ENCODE measurements at regions not wholly inside any gene's neighbourhood (a gene's known extent, or its start where the extent isn't known, plus 50 kb on each side); places are given as distances from the start of the nearest gene placed in this dataset.

GRCh38 chr11:113578033-113578380 lies 102.8 kb upstream of the DRD2 start (continued):
- no peak for TF ChIP-seq TSHZ2 (CRISPR knock-in tag; IDR thresholded peaks at IDR 0.05)
- TF ChIP-seq POU6F1 (CRISPR knock-in tag; IDR thresholded peaks at IDR 0.05; ENCODE audit: borderline replicate concordance, low read depth) = no peak

GRCh38 chr11:113577356-113578032 lies 102.3 kb upstream of the DRD2 start:
- TF ChIP-seq SNAI2 (CRISPR knock-in tag; IDR thresholded peaks at IDR 0.05) = no peak
- no peak for TF ChIP-seq ZNF8 (CRISPR knock-in tag; IDR thresholded peaks at IDR 0.05)
- TF ChIP-seq TSHZ2 (CRISPR knock-in tag; IDR thresholded peaks at IDR 0.05) = no peak
- TF ChIP-seq ZFP30 (CRISPR knock-in tag; IDR thresholded peaks at IDR 0.05) = no peak
- TF ChIP-seq, protein P1, sequence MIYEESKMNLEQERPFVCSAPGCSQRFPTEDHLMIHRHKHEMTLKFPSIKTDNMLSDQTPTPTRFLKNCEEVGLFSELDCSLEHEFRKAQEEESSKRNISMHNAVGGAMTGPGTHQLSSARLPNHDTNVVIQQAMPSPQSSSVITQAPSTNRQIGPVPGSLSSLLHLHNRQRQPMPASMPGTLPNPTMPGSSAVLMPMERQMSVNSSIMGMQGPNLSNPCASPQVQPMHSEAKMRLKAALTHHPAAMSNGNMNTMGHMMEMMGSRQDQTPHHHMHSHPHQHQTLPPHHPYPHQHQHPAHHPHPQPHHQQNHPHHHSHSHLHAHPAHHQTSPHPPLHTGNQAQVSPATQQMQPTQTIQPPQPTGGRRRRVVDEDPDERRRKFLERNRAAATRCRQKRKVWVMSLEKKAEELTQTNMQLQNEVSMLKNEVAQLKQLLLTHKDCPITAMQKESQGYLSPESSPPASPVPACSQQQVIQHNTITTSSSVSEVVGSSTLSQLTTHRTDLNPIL (CRISPR knock-in tag; IDR thresholded peaks at IDR 0.05; ENCODE audit: low read depth) = no peak
- TF ChIP-seq ARNTL (CRISPR knock-in tag; IDR thresholded peaks at IDR 0.05; ENCODE audit: borderline replicate concordance, low read depth) = no peak
- TF ChIP-seq ESRRG (CRISPR knock-in tag; IDR thresholded peaks at IDR 0.05) = no peak
- no peak for TF ChIP-seq TCF4 (CRISPR knock-in tag; IDR thresholded peaks at IDR 0.05; ENCODE audit: borderline replicate concordance)
- TF ChIP-seq, protein P2, sequence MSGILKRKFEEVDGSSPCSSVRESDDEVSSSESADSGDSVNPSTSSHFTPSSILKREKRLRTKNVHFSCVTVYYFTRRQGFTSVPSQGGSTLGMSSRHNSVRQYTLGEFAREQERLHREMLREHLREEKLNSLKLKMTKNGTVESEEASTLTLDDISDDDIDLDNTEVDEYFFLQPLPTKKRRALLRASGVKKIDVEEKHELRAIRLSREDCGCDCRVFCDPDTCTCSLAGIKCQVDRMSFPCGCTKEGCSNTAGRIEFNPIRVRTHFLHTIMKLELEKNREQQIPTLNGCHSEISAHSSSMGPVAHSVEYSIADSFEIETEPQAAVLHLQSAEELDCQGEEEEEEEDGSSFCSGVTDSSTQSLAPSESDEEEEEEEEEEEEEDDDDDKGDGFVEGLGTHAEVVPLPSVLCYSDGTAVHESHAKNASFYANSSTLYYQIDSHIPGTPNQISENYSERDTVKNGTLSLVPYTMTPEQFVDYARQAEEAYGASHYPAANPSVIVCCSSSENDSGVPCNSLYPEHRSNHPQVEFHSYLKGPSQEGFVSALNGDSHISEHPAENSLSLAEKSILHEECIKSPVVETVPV (CRISPR knock-in tag; IDR thresholded peaks at IDR 0.05) = no peak
- TF ChIP-seq, protein P3, sequence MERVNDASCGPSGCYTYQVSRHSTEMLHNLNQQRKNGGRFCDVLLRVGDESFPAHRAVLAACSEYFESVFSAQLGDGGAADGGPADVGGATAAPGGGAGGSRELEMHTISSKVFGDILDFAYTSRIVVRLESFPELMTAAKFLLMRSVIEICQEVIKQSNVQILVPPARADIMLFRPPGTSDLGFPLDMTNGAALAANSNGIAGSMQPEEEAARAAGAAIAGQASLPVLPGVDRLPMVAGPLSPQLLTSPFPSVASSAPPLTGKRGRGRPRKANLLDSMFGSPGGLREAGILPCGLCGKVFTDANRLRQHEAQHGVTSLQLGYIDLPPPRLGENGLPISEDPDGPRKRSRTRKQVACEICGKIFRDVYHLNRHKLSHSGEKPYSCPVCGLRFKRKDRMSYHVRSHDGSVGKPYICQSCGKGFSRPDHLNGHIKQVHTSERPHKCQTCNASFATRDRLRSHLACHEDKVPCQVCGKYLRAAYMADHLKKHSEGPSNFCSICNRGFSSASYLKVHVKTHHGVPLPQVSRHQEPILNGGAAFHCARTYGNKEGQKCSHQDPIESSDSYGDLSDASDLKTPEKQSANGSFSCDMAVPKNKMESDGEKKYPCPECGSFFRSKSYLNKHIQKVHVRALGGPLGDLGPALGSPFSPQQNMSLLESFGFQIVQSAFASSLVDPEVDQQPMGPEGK (CRISPR knock-in tag; IDR thresholded peaks at IDR 0.05; ENCODE audit: borderline replicate concordance) = no peak
- no peak for TF ChIP-seq PPARA (CRISPR knock-in tag; IDR thresholded peaks at IDR 0.05; ENCODE audit: borderline replicate concordance)
- TF ChIP-seq ZNF70 (CRISPR knock-in tag; IDR thresholded peaks at IDR 0.05) = no peak
- no peak for ATAC-seq

GRCh38 chr11:113574586-113574985 lies 99.4 kb upstream of the DRD2 start:
- ATAC-seq = no peak
- TF ChIP-seq ZNF8 (CRISPR knock-in tag; IDR thresholded peaks at IDR 0.05) = no peak

DNA sequence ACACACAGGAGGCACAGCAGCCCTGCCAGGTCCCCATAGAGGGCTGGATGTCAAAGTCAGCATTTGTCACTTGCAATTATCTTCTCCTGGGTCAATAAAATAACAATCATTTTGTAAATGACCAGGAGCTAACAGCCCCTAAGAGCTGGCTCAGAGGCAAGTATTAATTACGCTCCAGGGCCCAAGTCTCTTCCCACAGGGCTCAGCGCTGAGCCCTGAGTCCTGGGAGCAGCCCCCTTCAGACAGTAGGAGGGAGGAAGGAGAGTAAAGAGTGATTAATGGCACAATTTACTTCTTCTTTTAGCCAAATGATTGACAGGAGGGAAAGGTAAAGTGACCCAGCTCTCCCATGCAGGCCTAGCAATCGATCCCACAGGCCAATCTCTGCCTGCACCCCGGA lies 99.0 kb upstream of the DRD2 start:
- TF ChIP-seq GLIS3 (CRISPR knock-in tag; IDR thresholded peaks at IDR 0.05) (no peak), ZFP3 (CRISPR knock-in tag; IDR thresholded peaks at IDR 0.05) (no peak), ZNF70 (CRISPR knock-in tag; IDR thresholded peaks at IDR 0.05) (no peak), TCF4 (CRISPR knock-in tag; IDR thresholded peaks at IDR 0.05; ENCODE audit: borderline replicate concordance) (no peak), TSHZ2 (CRISPR knock-in tag; IDR thresholded peaks at IDR 0.05) (no peak), OSR1 (CRISPR knock-in tag; IDR thresholded peaks at IDR 0.05) (no peak), ESRRG (CRISPR knock-in tag; IDR thresholded peaks at IDR 0.05) (no peak), TOX (CRISPR knock-in tag; IDR thresholded peaks at IDR 0.05; ENCODE audit: borderline replicate concordance) (no peak), ARNTL (CRISPR knock-in tag; IDR thresholded peaks at IDR 0.05; ENCODE audit: borderline replicate concordance, low read depth) (no peak), BACH2 (CRISPR knock-in tag; IDR thresholded peaks at IDR 0.05; ENCODE audit: borderline replicate concordance) (no peak)
- TF ChIP-seq, protein P2 (CRISPR knock-in tag; IDR thresholded peaks at IDR 0.05) = no peak
- ATAC-seq = no peak
